Head of caudate nucleus (tissue), 42 donors: ENCODE measurements at regions not wholly inside any gene's neighbourhood (a gene's known extent, or its start where the extent isn't known, plus 50 kb on each side); places are given as distances from the start of the nearest gene placed in this dataset.
A peak's percentile ranks its signal among the peaks of the same experiment; 100 is the strongest.
"Not testable (repeated sequence)": the region's sequence is repeated elsewhere in the genome, so short reads cannot be mapped to it uniquely, and the experiment has no call there.

ENCODE experiments used
- DNase-seq, 42 donors: peaks; one replicate each; pipeline versions ENCODE4 v3.0.0 to v3.0.0-alpha.2; 2020 to 2021; ENCODE audit warnings: mixed read lengths in 7 of 42
- intact Hi-C: fragments of 100-400 bp; cut with DNase I; formaldehyde crosslinking; loops from one replicate; pipeline ENCODE4 v1.15.0; 2022

GRCh38 chr1:105544475-105544874, 1512.0 kb upstream of the PRMT6 start:
- intact Hi-C loops: no loop called here

GRCh38 chr1:105556266-105556665, 1500.2 kb upstream of the PRMT6 start:
- DNase-seq: no peak
- intact Hi-C loops: no loop called here

More at GRCh38 chr1:105544475-105544874, 1512.0 kb upstream of the PRMT6 start:
- peak in 7 of 42 donors; percentile 6 to 42 (median 10) for DNase-seq

GRCh38 chr1:105558023-105558422, 1498.5 kb upstream of the PRMT6 start:
- intact Hi-C loops: no loop called here
- DNase-seq: no peak

GRCh38 chr1:105565006-105565405, 1491.5 kb upstream of the PRMT6 start:
- intact Hi-C loops: no loop called here
- no peak for DNase-seq

GRCh38 chr1:105585791-105586190, 1470.7 kb upstream of the PRMT6 start:
- intact Hi-C loops: no loop called here
- no peak for DNase-seq

- no peak for DNase-seq
- intact Hi-C loops: no loop called here
Observed at GRCh38 chr1:105591681-105592080, 1464.8 kb upstream of the PRMT6 start.

GRCh38 chr1:105608713-105609112, 1447.8 kb upstream of the PRMT6 start:
- DNase-seq: no peak
- intact Hi-C loops: no loop called here

- intact Hi-C loops: no loop called here
- DNase-seq: no peak
Observed at GRCh38 chr1:105626276-105626987, 1430.0 kb upstream of the PRMT6 start.

GRCh38 chr1:105631153-105631744, 1425.2 kb upstream of the PRMT6 start:
- intact Hi-C loops, DNase-seq: not testable (repeated sequence)

- no peak for DNase-seq
- intact Hi-C loops: no loop called here
Observed at GRCh38 chr1:105632342-105633196, 1423.9 kb upstream of the PRMT6 start.

GRCh38 chr1:105636052-105636451, 1420.4 kb upstream of the PRMT6 start:
- DNase-seq: no peak
- intact Hi-C loops: no loop called here

- intact Hi-C loops: no loop called here
- DNase-seq: no peak
Observed at GRCh38 chr1:105641407-105641806, 1415.1 kb upstream of the PRMT6 start.

GRCh38 chr1:105652109-105652508, 1404.4 kb upstream of the PRMT6 start:
- no peak for DNase-seq
- intact Hi-C loops: no loop called here

GRCh38 chr1:105655032-105655431, 1401.4 kb upstream of the PRMT6 start:
- DNase-seq: no peak
- intact Hi-C loops: no loop called here

GRCh38 chr1:105664495-105664894, 1392.0 kb upstream of the PRMT6 start:
- intact Hi-C loops: no loop called here
- no peak for DNase-seq

- no peak for DNase-seq
- intact Hi-C loops: no loop called here
Observed at GRCh38 chr1:105678334-105678733, 1378.1 kb upstream of the PRMT6 start.

- intact Hi-C loops: no loop called here
- DNase-seq: no peak
Observed at GRCh38 chr1:105684714-105685113, 1371.8 kb upstream of the PRMT6 start.

GRCh38 chr1:105686026-105686425, 1370.4 kb upstream of the PRMT6 start:
- intact Hi-C loops: no loop called here
- DNase-seq: no peak

GRCh38 chr1:105686874-105687690, 1369.4 kb upstream of the PRMT6 start:
- intact Hi-C loops: no loop called here
- no peak for DNase-seq
